ENCODE measurements at regions not wholly inside any gene's neighbourhood (a gene's known extent, or its start where the extent isn't known, plus 50 kb on each side); places are given as distances from the start of the nearest gene placed in this dataset.

DNA sequence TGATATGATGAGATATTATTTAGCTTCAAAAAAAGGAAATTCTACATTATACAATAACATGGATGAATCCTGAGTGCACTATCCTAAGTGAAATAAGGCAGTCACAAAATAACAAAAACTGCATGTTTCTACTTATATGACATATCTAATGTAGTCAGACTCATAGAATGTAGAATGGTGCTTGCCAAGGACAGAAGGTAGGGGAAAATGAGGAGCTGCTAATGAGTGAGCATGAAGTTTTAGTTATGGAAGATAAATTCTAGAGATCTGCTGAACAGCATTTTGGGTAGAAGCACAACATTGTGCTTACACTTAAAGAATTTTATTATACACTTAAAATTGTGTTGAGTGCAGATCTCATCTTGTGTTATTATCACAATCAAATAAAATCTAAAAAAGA lies 812.4 kb downstream of the KCTD16 start:
- TF ChIP-seq, protein P1, sequence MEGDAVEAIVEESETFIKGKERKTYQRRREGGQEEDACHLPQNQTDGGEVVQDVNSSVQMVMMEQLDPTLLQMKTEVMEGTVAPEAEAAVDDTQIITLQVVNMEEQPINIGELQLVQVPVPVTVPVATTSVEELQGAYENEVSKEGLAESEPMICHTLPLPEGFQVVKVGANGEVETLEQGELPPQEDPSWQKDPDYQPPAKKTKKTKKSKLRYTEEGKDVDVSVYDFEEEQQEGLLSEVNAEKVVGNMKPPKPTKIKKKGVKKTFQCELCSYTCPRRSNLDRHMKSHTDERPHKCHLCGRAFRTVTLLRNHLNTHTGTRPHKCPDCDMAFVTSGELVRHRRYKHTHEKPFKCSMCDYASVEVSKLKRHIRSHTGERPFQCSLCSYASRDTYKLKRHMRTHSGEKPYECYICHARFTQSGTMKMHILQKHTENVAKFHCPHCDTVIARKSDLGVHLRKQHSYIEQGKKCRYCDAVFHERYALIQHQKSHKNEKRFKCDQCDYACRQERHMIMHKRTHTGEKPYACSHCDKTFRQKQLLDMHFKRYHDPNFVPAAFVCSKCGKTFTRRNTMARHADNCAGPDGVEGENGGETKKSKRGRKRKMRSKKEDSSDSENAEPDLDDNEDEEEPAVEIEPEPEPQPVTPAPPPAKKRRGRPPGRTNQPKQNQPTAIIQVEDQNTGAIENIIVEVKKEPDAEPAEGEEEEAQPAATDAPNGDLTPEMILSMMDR (IDR thresholded peaks at IDR 0.05; ENCODE audit: low read length): no peak
- TF ChIP-seq EZH2 (IDR thresholded peaks at IDR 0.05; ENCODE audit: borderline replicate concordance, low read length): no peak

Measured in OCI-LY1 (cell line).